Heart left ventricle (tissue), 16 donors: ENCODE measurements at regions not wholly inside any gene's neighbourhood (a gene's known extent, or its start where the extent isn't known, plus 50 kb on each side); places are given as distances from the start of the nearest gene placed in this dataset.

ENCODE experiments used
- ATAC-seq, 4 donors: fragments of 200-7000 bp; cut with Tn5 transposase; one replicate each; pipeline ENCODE4 v1.9.1; 2020 to 2022; ENCODE audit warnings: moderate library complexity in 4 of 4, mild to moderate bottlenecking in 3 of 4, moderate number of reproducible peaks in 1 of 4
- DNase-seq, 5 donors: peaks; one replicate each; pipeline ENCODE4 v3.0.0-alpha.2; 2020
- H3K27ac ChIP-seq, 12 donors: fragments of 200-600 bp; sonication (generic) in 4 of 12; one replicate each; pipeline versions ENCODE4 v1.5.0 to v1.8.0; 2016 to 2022; ENCODE audit warnings: mild to moderate bottlenecking in 2 of 12
- H3K27me3 ChIP-seq, 9 donors: fragments of 200-600 bp; sonication (generic) in 2 of 9; one replicate each; pipeline versions ENCODE4 v1.5.1 to v1.8.0; 2016 to 2022; ENCODE audit warnings: mild to moderate bottlenecking in 3 of 9
- H3K36me3 ChIP-seq, 9 donors: fragments of 200-600 bp; sonication (generic) in 2 of 9; one replicate each; pipeline versions ENCODE4 v1.5.0 to v1.8.0; 2018 to 2022; ENCODE audit warnings: mild to moderate bottlenecking in 2 of 9
- H3K4me1 ChIP-seq, 12 donors: fragments of 200-600 bp; sonication (generic) in 4 of 12; one replicate each; pipeline versions ENCODE4 v1.5.0 to v1.8.0; 2016 to 2022; ENCODE audit warnings: mild to moderate bottlenecking in 3 of 12
- H3K4me3 ChIP-seq, 12 donors: fragments of 200-600 bp; sonication (generic) in 4 of 12; one replicate each; pipeline versions ENCODE4 v1.5.0 to v1.8.0; 2017 to 2022; ENCODE audit warnings: mild to moderate bottlenecking in 9 of 12, moderate library complexity in 4 of 12
- H3K9me3 ChIP-seq, 12 donors: fragments of 200-600 bp; sonication (generic) in 4 of 12; one replicate each; pipeline versions ENCODE4 v1.5.0 to v1.8.0; 2016 to 2022; ENCODE audit warnings: mild to moderate bottlenecking in 1 of 12
- CTCF ChIP-seq, 12 donors: fragments of 200-600 bp; sonication (generic) in 4 of 12; IDR thresholded peaks; one replicate each; pipeline versions ENCODE4 v1.5.0 to v1.8.0; 2018 to 2022; ENCODE audit warnings: antibody characterized with exemption in 12 of 12, mild to moderate bottlenecking in 5 of 12
- POLR2A ChIP-seq, 2 donors: fragments of 450-650 bp; IDR thresholded peaks; one replicate each; pipeline ENCODE4 v1.6.1; 2017; ENCODE audit warnings: antibody characterized with exemption in 2 of 2, mild to moderate bottlenecking in 2 of 2, moderate library complexity in 2 of 2
- WGBS, 4 donors: extraction: QIAGEN DNeasy Blood & Tissue Kit in 2 of 4; methylation state at CpG; one replicate each; pipeline versions ENCODE4 v1.1.5 to v1.1.7; 2013 to 2018; 5-methylcytosine and 5-hydroxymethylcytosine counted together
- intact Hi-C, 10 donors: fragments of 100-400 bp; cut with DNase I; formaldehyde crosslinking; loops; one replicate each; pipeline versions ENCODE4 v1.11.1 to v1.14.2; 2022
- donor health status: ischemic (EF 13 %, LVEDD 7.1; RV severe dilation, severe dysfunction).
- donor health status: healthy with polysubstance abuse.
- donor health status: DM: no; HTN: yes; CAD: no.
- donor health status: DM: no; HTN: no; CAD: no.
- donor health status: ischemic (EF 25% LVEDD 6.9; RV normal size, moderate dysfunction).
- donor health status: ischemic (EF 25% LVEDD 5.7; RV mildly dilated, moderate dysfunction).
- donor health status: healthy.
- donor health status: DM: yes; HTN: yes; CAD: no.
- donor health status: ischemic (EF 35%, LVEDD 5.7; RV mildly dilated, moderate dysfunction).
- donor health status: nonischemic (EF 11% LVEDD 7.7; RV severe dilation, severe dysfunction).
- donor health status: DM: yes; HTN: yes; CAD: no.
- donor health status: PGD.
- donor health status: ischemic (EF 29% LVEDD 5.4; RV normal size, mild dysfunction).
- donor health status: nonischemic (EF 23%, LVEDD 6.1; RV moderate dilation, normal function).

GRCh38 chr1:22273686-22274681, 131.1 kb upstream of the WNT4 start:
- no peak for DNase-seq
- intact Hi-C loops = loop anchor here in 7 of 10 donors (5.0 to 10.0 kb wide), 3 partner anchors 139 to 169 kb away; no protein-coding TSS in a partner anchor

GRCh38 chr1:22275167-22275566, 132.3 kb upstream of the WNT4 start:
- H3K27ac ChIP-seq = no peak overlapping the region
- 71 to 85% (median 80%) methylated on average over 3 of the region's 3 CpGs for WGBS, 4 donors
- intact Hi-C loops = loop anchor here in 9 of 10 donors (5.0 to 10.0 kb wide), 3 partner anchors 140 to 170 kb away; no protein-coding TSS in a partner anchor

More at GRCh38 chr1:22273686-22274681, 131.1 kb upstream of the WNT4 start:
- WGBS, 4 donors = 72 to 86% (median 81%) methylated on average over 8 of the region's 8 CpGs
- Histone ChIP-seq H3K36me3 (no peaks in the 10 kb centered on the region), H3K27ac (no peak overlapping the region), H3K9me3 (no peaks in the 10 kb centered on the region), H3K4me3 (no peak overlapping the region), H3K4me1 (no peaks in the 10 kb centered on the region), H3K27me3 (peaks cover 0 to 45% (median 0%) of the 10 kb centered on the region in 9 donors)
- ATAC-seq = no peak
- TF ChIP-seq CTCF (IDR thresholded peaks at IDR 0.05) (no peak), POLR2A (IDR thresholded peaks at IDR 0.05) (no peak)

GRCh38 chr1:22275626-22276395, 132.9 kb upstream of the WNT4 start:
- TF ChIP-seq POLR2A (IDR thresholded peaks at IDR 0.05) = no peak
- TF ChIP-seq CTCF (IDR thresholded peaks at IDR 0.05) = peak; percentile 50 to 74 (median 68)
- Histone ChIP-seq H3K4me1 (no peaks in the 10 kb centered on the region), H3K9me3 (peaks cover 0 to 8% (median 0%) of the 10 kb centered on the region in 12 donors), H3K4me3 (no peak overlapping the region), H3K27ac (no peak overlapping the region), H3K27me3 (peaks cover 0 to 50% (median 0%) of the 10 kb centered on the region in 9 donors), H3K36me3 (no peaks in the 10 kb centered on the region)
- ATAC-seq (peak in 3 of 4 donors; percentile 44 to 76 (median 72)), DNase-seq (peak in 1 of 5 donors; percentile 16)
- 20 to 35% (median 35%) methylated on average over 9 to 16 of the region's 16 CpGs for WGBS, 4 donors
- intact Hi-C loops = loop anchor here in 9 of 10 donors (5.0 to 10.0 kb wide), 3 partner anchors 141 to 171 kb away; no protein-coding TSS in a partner anchor

More at GRCh38 chr1:22275167-22275566, 132.3 kb upstream of the WNT4 start:
- Histone ChIP-seq H3K4me1 (no peaks in the 10 kb centered on the region), H3K4me3 (no peak overlapping the region), H3K36me3 (no peaks in the 10 kb centered on the region), H3K27me3 (peaks cover 0 to 50% (median 0%) of the 10 kb centered on the region in 9 donors), H3K9me3 (peaks cover 0 to 6% (median 0%) of the 10 kb centered on the region in 12 donors)
- no peak for ATAC-seq
- TF ChIP-seq CTCF (IDR thresholded peaks at IDR 0.05) (no peak), POLR2A (IDR thresholded peaks at IDR 0.05) (no peak)
- DNase-seq = no peak
